Amniotic stem cell (primary cell): ENCODE measurements at regions not wholly inside any gene's neighbourhood (a gene's known extent, or its start where the extent isn't known, plus 50 kb on each side); places are given as distances from the start of the nearest gene placed in this dataset.

Experiments
- DNase-seq: peaks from one replicate; lab custom pipeline; 2025; lab: John Stamatoyannopoulos, UW

DNA sequence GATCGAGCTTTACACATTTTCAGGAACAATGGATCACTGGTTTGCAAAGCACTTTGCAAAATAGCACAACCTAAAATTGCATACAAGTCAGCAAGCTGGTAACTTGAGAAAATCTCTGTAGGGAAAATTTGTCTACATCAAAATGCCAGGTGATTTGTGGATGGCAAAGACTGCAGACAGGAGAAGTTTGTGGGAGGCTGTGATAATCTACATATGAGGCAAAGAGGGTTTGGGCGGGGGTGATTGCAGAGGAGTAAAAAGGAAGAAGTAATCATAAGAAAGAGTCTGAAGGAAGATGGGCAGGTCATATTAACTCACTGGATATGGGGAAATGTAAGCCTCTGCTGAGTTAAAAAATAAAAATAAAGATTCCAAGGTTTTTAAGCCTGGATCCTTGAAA lies 166.3 kb upstream of the STXBP5 start:
- DNase-seq, result no peak

DNA sequence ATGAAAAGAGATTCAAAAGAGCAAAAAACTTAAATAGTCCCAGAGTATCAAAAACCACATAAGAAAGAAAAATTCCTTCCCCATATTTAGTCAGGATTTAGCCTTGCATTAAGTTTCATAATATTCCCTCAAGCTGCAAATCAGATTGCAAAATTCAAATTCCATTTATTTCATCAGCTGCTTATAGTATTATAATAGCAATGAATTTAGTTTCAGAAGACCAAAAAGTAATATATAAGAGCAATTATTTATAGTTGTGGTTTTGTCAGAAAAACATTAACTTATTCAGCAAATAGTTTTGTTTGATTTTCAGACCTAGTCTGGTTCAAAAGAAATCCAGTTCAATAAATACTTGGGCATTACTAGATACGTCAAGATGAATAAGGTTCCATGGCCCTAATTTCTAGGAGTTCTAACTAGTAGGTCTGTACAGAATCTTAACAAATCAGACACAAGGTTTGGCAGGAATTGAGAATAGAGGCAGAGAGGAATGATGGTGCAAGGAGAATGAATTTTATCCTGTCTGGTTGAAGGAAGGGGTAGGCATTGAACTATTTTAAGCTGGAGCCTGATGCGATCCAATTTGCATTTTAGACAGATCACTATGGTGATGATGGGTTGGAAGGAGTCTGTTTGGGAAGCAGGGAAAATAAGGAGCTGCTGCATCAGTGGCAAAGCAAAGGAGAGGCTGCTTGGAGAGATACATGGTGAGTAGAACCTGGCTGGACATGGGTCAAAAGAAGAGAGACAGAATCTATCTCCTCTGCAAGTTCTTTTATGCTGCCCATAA lies 163.9 kb upstream of the STXBP5 start:
- DNase-seq, result no peak

DNA sequence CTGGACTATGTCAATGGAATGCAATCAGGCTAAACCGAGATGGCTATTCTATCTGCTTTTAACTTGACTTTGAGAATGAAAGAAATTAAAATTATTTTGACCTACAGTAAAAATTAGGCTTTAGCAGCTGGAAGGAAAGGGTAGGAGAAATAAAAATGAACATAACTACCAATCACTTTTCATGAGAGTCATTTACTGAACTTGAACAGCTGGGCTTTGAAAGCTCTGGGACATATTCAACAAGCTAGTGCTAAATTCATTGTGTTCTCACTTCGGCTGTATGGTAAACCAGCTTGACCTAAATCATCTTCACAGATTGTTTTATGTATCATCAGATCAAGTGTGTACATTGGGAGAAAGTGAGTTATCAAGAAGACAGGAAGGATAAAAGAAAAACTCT lies 161.5 kb upstream of the STXBP5 start:
- DNase-seq, result no peak

DNA sequence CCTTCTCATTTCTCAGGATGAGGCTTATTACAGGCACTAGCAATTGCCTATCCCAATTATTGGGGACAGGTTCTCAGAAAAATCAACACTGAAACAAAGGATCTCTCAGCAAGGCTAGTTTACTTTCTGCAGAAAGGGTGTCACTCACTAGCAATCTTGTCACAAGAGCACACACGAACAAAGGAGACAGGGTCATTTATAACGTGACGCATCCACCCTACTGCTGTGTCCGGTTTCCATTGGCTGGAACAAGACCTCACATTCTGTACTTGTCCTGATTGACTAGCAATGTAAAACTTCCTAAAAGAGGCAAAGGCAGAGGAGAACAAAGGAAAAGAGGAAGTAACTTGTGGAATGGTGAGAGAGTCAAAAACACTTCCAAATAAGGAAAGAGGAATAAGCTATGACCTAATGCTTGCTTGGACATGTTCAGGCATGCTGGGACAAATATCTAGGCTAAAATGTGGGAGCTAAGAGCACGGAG lies 160.2 kb upstream of the STXBP5 start:
- no peak for DNase-seq

DNA sequence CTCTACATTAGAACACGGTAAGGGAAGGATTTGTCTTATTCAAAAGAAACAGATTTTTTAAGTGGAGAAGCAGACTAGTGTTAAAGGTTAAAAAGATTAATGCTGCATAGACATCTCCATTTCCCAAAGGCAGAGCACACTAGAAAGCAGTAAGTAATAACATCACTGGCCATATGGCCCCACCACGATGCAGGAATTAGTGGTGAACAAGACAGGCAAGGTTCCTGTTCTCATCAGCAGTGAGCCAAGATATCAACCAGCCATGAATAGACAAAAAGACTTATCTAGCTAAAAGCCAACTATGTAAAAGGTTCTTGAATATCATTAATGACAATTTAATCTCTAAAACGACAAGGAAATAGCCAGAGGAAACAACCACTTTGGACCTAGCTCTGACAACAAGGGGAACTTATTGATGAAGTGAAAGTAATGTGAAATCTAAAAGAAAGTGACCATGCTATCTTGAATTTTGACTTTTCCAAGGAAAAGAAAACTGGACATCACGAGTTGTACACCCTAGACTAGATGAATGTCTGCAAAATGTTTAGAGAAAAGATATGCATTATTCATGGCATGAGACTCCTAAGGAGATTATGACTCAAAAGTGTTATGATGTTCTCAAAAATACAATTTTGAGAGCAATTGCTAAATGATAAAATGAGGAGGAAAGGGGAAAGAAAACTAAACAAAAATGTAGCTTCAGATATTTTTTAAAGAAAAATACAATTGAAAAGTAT lies 157.9 kb upstream of the STXBP5 start:
- DNase-seq, result no peak

DNA sequence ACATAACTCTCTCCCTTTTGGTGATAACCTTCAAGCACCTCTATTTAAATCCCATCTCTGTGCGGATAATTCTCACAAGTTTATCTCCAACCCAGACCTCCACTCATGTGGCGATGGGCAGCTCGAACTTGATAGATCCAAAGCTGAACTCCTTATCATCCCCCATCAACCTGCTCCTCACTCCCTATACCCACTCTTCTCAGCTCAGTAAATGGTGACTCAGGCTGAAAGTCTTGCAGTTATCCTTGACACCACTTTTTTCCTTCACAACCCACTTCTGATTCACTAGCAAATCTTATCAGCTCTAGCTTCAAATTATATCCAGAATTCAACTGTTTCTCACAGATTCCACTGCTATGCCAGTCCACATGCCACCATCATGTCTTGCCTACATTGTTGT lies 155.3 kb upstream of the STXBP5 start:
- DNase-seq, result no peak

DNA sequence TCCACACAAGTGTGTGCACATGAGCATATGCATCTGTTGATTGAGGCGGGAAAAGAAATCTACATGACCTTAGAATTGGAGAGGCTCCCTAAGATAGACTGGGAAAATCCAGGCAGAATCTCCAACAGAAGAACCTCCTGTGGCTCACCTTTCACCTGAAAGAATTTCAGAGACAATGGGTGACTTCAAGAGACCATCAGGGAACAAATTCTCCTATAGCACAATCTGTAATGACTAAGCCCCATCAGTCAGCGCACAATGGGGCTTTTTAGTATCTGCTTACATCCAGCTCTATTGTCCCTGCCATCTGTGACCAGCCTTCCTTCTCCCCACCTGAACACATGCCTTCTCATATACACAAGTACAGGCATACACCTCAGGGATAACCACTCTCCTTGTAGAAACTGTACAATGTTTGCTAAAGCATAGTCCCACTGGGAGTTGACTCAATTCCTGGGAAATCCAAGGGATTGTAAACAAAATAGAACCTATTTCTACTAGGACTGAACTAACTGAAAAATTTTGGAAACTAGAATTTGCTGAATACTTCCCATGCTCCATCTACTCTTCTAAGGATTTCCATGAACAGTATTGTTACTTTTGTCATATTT lies 150.8 kb upstream of the STXBP5 start:
- DNase-seq, result no peak

DNA sequence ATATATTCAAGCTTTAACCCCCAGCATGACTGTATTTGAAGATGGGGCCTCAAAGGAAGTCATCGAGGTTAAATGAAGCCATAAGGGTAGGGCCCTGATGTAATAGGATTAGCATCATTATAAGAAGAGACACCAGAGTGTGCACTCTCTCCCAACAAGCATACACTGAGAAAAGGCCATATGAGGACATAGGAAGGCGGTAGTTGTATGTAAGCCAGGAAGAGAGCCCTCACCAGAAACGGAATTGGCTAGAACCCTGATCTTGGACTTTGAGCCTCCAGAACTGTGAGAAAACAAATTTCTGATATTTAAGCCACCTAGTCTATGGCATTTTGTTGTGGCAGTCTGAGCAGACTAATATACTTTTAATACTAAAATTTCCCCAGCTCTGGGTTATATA lies 150.1 kb upstream of the STXBP5 start:
- DNase-seq, result no peak

DNA sequence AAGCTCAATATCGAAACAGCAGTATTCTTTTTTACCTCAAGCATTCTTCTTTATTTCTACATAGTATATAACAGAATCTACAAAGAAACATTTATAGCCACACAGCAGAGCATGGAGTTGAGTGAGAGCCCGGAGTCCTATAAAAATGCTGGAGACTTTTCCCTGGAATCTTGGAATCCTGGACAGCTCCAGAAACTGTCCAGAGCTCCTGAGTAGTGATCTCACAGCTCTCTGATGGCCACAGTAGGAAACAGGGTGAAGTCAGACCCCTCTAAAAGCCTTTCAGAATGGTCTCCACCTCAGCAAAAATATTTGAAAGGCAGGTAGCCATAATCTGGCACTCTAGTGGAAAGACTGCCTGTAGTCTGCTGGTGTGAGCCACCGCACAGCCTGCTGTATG lies 149.3 kb upstream of the STXBP5 start:
- no peak for DNase-seq

DNA sequence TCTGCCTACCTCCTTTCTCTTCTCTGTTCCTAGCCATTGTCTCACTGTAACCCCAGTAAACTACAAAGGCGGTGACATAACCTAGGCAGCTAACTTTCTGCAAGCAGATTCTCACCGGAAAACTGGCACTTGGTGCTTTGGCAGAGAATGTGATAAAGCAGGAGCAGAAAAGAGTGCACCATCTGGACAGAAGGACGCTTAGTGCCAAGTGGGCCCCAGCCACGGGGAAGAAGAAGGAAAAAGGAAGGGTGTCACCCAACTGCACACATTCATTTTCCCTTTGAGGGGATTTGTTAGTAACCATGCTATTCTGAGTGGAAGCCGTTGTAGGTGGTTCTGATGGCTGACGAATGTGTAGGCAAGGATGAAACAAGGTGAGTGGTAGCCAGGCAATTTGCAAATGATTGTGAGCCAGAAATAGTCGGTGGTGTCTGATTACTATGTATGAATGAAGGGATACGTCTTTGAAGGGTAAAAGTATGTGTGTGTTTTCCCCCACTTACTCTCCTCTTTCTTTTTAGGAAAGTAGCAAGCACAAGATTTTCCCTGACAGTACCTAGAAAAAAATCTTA lies 148.3 kb upstream of the STXBP5 start:
- DNase-seq, result no peak

DNA sequence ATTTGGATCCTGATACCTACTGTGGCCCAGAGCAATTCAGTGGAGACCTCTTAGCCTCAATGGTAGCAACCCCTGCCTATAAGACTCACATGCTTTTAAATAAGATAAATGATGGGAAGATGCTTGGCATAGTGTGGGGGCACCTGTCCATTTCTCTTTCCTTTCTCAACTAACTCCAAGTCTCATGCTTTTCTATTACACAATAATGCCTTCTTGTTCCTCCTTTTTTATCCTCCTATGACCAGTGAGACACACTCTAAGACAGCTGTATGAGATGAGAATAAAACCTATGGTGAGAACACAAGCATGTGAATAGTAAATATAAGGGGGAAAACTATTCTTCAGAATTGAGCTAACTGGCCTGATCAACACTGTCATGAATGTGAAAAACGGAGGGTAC lies 147.0 kb upstream of the STXBP5 start:
- no peak for DNase-seq

DNA sequence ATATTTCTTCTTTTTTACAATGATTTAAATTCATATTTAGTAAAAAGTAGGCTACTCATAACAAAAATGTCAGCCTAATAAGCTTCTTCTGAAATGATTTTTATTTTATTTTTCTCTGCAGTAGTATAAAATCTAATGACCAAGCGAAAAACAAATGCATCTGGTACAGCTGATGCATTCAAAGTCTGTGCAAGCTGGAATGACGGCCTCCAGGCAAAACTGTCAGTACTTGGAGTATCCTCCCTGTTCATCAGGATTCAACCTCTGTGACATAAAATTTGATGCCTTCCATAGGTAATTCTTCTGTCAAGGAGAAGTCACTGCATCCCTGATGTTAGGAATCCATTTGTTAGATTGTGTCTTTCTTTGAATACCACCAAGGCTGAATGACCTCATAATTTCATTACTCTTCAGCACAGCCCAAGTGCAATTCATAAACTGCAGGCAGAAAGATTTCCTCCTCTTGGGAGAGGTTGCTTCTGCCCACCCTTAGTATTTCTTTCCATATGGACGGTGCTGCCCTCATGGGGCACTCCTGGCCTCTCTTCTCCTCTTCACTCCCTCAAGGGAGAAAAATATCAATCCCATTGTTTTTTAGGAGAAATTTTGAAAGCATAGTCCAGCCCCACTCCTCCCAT lies 146.4 kb upstream of the STXBP5 start:
- DNase-seq, result no peak

DNA sequence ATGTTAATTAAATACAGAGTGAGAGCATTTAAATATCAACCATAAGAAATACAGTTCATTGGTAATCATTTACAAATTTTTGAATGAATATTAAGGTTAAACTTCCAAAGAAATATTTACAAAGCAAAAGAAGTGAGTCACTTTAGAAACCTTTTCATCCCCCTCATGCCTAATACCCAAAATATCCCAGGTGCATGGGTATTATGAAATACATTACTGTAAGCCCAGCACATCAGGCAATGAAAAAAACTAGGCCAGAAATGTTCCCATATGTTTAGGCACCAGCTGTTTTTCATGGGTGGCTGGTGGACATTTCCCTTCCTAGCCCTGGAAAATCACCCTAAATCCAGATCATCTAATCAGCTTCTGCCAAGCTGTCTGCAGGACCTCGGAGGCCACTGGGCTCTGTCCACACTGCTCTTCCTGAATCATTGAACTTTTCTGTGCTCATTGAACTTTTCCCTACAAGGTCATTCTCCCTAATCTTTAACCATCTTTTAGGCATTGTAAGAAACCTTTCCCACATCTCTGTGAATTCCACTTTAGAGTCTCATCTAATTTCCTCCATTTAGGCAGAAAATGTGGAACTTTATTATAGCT lies 145.3 kb upstream of the STXBP5 start:
- no peak for DNase-seq

DNA sequence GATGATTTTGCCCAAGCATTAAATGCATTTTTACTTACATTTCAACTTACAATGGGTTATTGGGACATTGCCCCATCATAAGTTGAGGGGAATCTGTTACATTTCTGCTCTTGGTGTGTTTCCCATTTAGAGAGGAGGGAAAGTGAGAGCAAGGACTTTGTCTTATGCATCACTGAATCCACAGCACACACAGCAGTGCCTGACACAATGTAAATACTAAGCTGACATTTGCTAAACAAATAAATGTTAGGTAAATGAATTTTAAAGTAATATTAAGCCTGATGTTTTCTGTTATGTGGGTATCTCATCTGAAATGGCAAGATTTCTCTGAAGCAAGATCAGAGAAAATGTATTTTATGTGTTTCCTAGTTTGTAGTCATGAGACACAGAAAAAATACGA lies 143.6 kb upstream of the STXBP5 start:
- DNase-seq, result no peak

DNA sequence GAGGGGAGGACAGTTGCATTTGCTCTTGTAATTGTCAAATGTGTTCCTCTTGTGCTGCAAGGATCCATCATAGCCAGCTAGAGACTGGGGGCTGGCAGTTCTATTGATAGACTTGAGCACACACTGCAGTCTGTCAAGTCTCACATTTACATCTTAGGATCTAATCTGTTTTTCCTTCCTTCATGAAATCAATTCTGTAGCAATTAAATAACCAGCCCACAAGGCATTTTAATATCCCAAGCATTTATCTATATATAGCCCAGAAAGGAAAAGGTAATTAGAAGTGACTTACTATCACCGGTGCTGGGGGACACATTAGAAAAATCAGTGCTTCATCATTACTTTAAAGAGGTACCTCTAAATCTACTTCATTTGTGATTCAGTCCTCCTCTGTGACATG lies 143.0 kb upstream of the STXBP5 start:
- no peak for DNase-seq

DNA sequence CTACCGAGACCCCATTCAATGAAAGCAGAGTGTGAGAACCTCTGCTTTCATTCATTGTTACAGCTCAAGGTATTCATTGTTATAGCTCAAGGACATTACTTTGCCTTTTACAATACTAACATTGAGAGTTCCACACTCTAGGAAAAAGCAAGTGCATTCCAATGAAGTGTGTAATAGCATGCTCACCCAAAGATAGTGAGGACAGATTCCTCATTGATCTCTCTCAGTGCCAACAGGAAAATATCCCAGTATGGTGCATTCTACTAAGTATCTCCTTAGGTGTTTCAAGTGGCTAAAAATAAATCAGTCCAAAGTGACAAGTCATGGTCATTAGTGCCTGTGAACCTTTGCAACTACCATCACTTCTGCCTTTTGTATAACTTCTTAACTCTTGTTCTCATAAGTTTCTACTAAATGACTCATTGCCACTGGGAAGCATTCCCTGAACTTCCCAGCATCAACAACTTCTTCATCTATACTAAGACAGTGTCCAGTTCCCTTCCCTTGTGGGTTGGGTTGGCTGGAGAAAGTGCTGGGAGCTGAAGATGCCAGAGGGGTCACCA lies 140.7 kb upstream of the STXBP5 start:
- DNase-seq, result no peak

DNA sequence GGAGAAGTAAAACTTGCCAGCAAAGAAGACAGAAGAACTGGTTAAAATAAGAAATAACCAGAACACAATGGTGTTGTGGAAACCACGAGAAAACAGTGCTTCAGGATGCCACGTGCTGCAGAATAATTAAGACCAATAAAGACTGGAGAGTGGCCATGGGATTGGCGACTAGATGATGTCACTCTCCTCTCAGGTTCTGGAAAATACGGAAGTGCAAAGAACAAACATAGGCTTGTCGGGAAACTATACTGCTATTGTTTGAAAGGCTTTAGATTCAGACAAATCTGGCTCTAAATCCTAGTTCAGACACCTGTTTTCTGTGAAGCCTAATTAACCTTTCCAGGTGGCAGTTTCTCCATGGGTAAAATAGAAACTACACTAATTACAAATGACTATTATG lies 138.4 kb upstream of the STXBP5 start:
- DNase-seq, result no peak

DNA sequence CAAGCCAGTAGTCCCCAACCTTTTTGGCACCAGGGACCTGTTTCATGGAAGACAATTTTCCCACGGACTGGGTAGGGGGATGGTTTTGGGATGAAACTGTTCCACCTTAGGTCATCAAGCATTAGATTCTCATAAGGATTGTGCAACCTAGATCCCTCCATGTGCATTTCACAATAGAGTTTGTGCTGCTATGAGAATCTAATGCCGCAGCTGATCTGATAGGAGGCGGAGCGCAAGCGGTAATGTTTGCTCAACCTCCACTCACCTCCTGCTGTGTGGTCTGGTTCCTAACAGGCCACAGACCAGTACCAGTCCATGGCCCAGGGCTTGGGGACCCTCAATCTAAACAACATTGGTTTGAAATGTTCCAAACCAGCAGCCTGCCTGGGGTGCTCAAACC lies 137.0 kb upstream of the STXBP5 start:
- no peak for DNase-seq

DNA sequence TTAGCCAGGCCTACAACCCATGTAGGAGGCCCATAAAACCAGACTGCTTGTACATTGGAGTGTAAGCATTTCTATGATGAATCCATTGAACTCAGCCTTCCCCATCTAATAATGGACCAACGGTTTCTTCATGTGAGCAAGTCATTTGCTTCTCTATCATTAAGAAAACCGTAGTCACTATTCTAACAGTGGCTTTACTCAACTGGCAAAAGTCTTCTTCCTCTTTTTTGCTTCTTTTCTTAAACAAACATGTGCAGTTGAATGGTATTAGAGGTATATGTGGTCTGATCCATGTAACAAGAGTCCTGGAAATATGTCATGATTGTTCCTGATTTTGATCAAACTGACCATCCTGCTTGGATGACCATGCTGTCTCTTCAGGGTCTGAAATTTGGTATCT lies 132.4 kb upstream of the STXBP5 start:
- no peak for DNase-seq

DNA sequence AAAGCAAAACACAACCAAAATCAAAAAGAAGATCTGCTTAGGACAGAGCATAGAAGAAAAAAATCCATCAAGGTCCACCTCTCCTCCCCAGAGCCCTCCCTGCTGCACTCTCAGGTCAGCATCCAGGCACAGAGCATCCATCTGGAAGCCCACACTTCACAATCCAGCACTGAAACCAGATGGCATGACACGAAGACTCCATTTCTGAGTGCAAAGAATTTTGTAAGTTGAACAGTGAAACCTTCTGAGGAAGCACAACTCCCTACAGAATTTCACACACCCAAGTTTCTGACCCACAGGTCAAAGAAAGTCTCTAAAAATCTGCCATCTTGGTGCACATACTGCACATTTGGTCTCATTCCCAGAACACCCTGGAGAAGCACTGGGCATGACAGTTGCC lies 128.8 kb upstream of the STXBP5 start:
- DNase-seq, result no peak

DNA sequence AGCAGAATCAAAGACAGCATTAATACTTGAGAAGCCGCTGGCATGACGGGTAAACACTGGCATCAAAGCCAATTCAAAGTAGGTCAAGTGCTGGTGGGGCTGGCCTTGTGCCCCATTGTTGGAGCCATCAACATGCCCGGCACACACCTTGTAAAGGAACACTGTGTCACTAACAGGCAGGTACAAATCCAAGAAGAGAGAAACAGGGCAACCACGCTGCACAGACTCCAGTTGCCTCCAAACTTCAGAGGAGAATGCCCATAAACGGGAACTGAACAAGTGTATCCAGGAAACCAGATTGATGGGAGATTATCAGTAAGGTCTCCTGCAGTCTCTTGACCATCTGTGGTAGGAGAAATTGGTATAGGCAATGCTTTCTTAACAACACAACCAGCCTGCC lies 127.0 kb upstream of the STXBP5 start:
- DNase-seq, result no peak

DNA sequence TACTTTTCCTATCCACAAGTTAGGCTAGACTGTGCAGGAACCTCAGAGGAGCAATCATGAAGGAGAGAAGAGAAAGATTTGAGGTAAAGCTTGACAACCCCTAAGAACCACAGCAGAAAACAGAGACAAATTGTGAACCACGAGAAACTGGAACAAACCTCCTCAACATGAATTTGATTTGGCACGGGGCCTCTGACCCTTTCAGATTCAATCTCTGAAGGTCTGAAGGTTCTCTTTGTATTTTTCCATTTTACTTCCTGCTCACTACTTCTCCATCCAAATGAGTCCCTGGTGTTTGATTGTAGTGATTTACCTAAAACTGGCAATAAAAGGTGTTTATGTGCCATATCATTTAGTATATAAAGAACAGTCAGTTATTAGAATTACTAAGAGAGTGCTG lies 126.1 kb upstream of the STXBP5 start:
- no peak for DNase-seq
